GM12891 (cell line): ENCODE measurements at regions not wholly inside any gene's neighbourhood (a gene's known extent, or its start where the extent isn't known, plus 50 kb on each side); places are given as distances from the start of the nearest gene placed in this dataset.

Experiments
- DNase-seq: peaks from one replicate; pipeline ENCODE4 v3.0.0; 2011; ENCODE audit warnings: low spot score; ENCODE audit not compliant: insufficient read length
- FAIRE-seq: peaks from 2 replicates; lab custom pipeline; 2011; peaks lifted over from hg19 to GRCh38; lab: Jason Lieb, UNC
- PAX5 ChIP-seq: IDR thresholded peaks from 2 replicates; pipeline ENCODE4 v1.6.1; 2011; ENCODE audit warnings: low read length, moderate library complexity, mild to moderate bottlenecking; ENCODE audit not compliant: insufficient read depth, severe bottlenecking
- POLR2A ChIP-seq: IDR thresholded peaks from 2 replicates; pipeline ENCODE4 v1.6.1; 2011; ENCODE audit warnings: low read depth, low read length, control low read depth
- POLR2AphosphoS5 ChIP-seq: IDR thresholded peaks from 2 replicates; pipeline ENCODE4 v1.6.1; 2011; ENCODE audit warnings: low read depth, low read length, control low read depth
- POU2F2 ChIP-seq: IDR thresholded peaks from 2 replicates; pipeline ENCODE4 v1.6.1; 2011; ENCODE audit warnings: low read depth, mild to moderate bottlenecking, control low read depth, low read length, moderate library complexity
- SPI1 ChIP-seq: IDR thresholded peaks from 2 replicates; pipeline ENCODE4 v1.6.1; 2011; ENCODE audit warnings: low read depth, low read length, control low read depth
- TAF1 ChIP-seq: IDR thresholded peaks from 2 replicates; pipeline ENCODE4 v1.6.1; 2011; ENCODE audit warnings: low read depth, low read length, control low read depth

DNA sequence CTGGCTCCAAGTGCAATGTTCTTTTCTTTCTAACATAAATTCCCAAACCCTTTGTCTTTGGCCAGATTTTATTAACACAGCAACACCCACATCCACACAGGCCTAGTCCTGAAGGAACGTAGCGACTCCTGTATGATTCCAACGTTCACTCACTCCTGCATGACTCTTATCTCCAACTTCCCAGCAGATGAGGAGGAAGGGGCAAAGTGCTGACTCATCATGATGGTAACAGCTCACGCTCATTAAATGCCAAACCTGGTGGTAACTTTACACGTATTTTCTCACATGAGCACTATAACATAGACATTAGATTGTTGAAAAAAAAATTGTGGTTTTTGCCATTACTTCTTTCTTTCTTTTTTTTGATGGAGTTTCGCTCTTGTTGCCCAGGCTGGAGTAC lies 1349.5 kb downstream of the EFNA5 start:
- TF ChIP-seq PAX5 = no peak
- no peak for TF ChIP-seq TAF1
- TF ChIP-seq POLR2A = no peak
- DNase-seq (no peak), FAIRE-seq (no peak)

GRCh38 chr5:106314221-106314824 lies 1356.4 kb downstream of the EFNA5 start:
- no peak for FAIRE-seq
- DNase-seq = no peak
- TF ChIP-seq POU2F2 (no peak), TAF1 (no peak), PAX5 (no peak), POLR2A (no peak), SPI1 (no peak), POLR2AphosphoS5 (no peak)

GRCh38 chr5:106312360-106312759 lies 1358.4 kb downstream of the EFNA5 start:
- TF ChIP-seq POLR2AphosphoS5 (no peak), TAF1 (no peak), PAX5 (no peak), POLR2A (no peak), SPI1 (no peak), POU2F2 (no peak)
- no peak for FAIRE-seq
- no peak for DNase-seq

GRCh38 chr5:106311230-106311915 lies 1359.4 kb downstream of the EFNA5 start:
- FAIRE-seq = no peak

DNA sequence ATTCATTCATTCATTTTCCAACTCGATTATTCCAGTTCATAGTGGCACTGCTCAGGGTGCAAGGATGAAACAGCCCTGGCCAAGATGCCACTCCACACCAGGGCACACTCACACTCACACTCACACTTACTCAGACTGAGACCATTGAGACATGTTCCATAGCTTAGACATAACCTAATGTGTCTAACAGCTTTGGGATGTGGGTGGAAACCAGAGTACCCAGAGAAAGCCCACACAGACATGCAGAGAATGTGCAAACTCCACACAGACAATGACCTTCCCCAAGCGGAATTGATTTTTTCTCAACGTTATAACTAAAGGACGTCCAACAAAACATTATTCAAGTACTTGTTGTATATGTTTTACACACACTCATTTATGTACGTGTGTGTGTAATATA lies 1363.5 kb downstream of the EFNA5 start:
- no peak for TF ChIP-seq POU2F2
- no peak for TF ChIP-seq SPI1
- no peak for TF ChIP-seq TAF1
- TF ChIP-seq PAX5 = no peak
- TF ChIP-seq POLR2A = no peak
- no peak for TF ChIP-seq POLR2AphosphoS5
- FAIRE-seq (no peak), DNase-seq (no peak)

More at GRCh38 chr5:106311230-106311915, 1359.4 kb downstream of the EFNA5 start:
- DNase-seq = no peak
- TF ChIP-seq POLR2AphosphoS5 = no peak
- TF ChIP-seq SPI1 = no peak
- TF ChIP-seq POLR2A = no peak
- no peak for TF ChIP-seq POU2F2
- no peak for TF ChIP-seq PAX5
- no peak for TF ChIP-seq TAF1

GRCh38 chr5:106306313-106307028 lies 1364.3 kb downstream of the EFNA5 start:
- DNase-seq (no peak), FAIRE-seq (no peak)
- TF ChIP-seq PAX5 (no peak), SPI1 (no peak), POU2F2 (no peak), TAF1 (no peak), POLR2AphosphoS5 (no peak), POLR2A (no peak)

GRCh38 chr5:106303911-106304310 lies 1366.8 kb downstream of the EFNA5 start:
- no peak for FAIRE-seq
- DNase-seq = no peak
- TF ChIP-seq SPI1 = no peak
- TF ChIP-seq POLR2AphosphoS5 = no peak
- TF ChIP-seq POLR2A = no peak
- no peak for TF ChIP-seq PAX5
- no peak for TF ChIP-seq TAF1
- no peak for TF ChIP-seq POU2F2

GRCh38 chr5:106292654-106293053 lies 1378.1 kb downstream of the EFNA5 start:
- TF ChIP-seq POU2F2 = no peak
- no peak for TF ChIP-seq TAF1
- TF ChIP-seq POLR2AphosphoS5 = no peak
- TF ChIP-seq PAX5 = no peak
- no peak for TF ChIP-seq SPI1
- TF ChIP-seq POLR2A = no peak
- no peak for FAIRE-seq

GRCh38 chr5:106290841-106291240 lies 1379.9 kb downstream of the EFNA5 start:
- DNase-seq = no peak
- TF ChIP-seq SPI1 (no peak), POLR2AphosphoS5 (no peak), TAF1 (no peak), POU2F2 (no peak), PAX5 (no peak), POLR2A (no peak)
- no peak for FAIRE-seq

More at GRCh38 chr5:106292654-106293053, 1378.1 kb downstream of the EFNA5 start:
- DNase-seq = no peak
